CD4-positive, alpha-beta T cell treated with Interleukin-17A for 4 hours (primary cell): ENCODE measurements at regions not wholly inside any gene's neighbourhood (a gene's known extent, or its start where the extent isn't known, plus 50 kb on each side); places are given as distances from the start of the nearest gene placed in this dataset.
"Not testable (repeated sequence)": the region's sequence is repeated elsewhere in the genome, so short reads cannot be mapped to it uniquely, and the experiment has no call there.

ENCODE experiments used
- DNase-seq: peaks from one replicate; pipeline ENCODE4 v3.0.0-alpha.2; 2020; ENCODE audit warnings: mixed read lengths

DNA sequence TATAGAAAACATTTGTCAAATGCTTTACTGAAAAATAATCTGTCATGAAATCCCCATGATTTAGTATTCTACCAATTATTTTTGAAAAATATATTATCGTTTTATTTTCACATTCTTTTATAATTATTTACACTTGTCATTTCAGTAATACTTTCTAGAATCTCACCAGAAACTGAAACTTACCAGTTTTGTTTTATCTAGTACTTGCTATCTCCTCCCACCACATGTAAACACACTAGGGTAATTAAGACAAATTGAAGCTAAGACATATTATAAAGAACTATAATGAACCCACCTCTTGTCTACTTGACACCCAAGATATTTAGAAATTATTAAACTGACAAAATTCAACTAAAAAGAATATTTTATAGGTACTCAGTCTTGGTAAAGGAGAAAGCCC lies 51.5 kb upstream of the GRM3 start:
- no peak for DNase-seq

DNA sequence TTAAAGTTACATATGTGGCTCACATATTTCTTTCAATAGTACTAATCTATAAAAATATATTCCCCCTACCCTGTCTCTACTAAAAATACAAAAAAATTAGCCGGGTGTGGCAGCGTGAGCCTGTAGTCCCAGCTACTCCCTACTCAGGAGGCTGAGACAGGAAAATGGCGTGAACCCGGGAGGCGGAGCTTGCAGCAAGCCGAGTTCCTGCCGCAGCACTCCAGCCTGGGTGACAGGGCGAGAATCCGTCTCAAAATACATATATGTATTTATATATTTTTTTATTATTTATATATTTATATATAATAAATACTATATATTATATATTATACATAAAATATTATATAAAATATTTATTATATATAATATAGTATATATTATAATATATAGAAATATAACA lies 69.7 kb upstream of the GRM3 start:
- DNase-seq = no peak

DNA sequence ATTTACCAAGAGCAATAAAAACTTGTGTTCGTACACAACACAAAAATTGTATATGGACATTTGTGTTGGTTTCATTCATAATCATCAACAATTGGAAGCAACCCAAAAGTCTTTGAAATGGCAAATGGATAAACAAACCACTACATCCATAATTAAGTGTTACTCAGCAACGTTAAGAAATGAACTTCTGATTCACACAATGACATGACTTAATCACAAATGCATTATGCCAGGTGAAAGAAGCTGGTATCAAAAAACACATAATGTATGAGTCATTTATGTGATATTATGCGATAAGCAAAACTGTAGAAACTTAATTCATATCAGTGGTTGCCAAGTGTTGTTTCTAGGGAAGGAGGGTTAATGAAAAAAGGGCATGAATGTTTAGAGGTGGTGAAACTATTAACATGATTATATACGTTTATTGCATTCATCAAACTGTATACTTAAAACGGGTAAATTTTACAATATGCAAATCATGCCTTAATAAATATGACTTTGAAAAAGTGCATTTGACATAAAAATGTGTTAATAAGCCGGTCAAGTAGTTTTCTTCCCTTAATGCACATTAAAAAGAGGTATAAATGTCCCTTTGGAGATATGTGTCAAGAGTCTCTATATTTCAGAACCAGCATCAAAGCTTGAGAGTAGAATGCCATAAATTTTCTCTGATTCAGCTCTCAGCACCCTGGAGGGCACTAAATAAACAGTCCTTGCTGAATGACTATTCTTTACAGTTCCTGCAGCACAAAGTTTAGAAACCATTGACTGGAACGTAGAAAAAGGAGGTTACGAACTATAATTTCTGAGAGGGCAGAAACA lies 84.8 kb upstream of the GRM3 start:
- DNase-seq = no peak

DNA sequence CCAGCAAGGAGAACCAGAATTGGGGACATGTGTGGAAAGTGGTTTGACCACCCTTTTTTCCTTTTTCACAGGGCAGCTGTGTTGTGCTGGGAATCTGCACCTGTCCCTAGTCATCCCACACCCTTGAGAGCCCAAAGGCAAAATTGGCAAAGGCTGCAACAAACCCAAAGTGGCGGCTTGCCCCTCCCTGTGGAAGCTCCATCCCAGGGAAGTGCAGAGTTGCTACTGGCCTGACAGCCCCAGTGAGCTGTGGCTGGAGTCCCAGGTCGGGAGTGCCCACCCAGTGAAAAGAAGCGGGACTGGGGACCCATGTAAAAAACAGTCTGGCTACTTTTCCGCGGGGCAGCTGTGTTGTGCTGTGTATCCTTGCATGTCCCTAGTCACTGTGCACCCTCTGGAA lies 109.1 kb upstream of the GRM3 start:
- no peak for DNase-seq

- DNase-seq = no peak
Observed at GRCh38 chr7:86504229-86504628, 139.5 kb upstream of the GRM3 start.

DNA sequence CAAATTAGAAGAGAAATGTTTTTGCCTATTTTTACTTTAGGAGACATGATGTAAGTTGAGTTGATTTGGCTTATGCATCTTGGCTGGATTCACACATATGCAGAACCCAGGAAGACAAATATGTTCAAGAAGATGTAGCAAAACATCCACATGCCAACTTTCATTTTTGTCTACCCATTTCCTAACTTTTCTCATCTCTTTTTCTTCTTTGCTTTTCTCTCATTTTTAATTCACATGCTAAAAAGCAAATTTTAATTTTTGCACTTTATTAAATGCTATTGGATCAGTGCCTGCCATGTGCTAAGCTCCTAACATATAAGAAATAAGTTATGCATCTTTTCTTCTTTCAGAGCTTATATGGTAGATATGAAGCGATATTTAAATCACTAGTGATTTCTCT lies 143.7 kb upstream of the GRM3 start:
- DNase-seq = no peak

- DNase-seq = no peak
Observed at GRCh38 chr7:86485827-86486226, 157.9 kb upstream of the GRM3 start.

DNA sequence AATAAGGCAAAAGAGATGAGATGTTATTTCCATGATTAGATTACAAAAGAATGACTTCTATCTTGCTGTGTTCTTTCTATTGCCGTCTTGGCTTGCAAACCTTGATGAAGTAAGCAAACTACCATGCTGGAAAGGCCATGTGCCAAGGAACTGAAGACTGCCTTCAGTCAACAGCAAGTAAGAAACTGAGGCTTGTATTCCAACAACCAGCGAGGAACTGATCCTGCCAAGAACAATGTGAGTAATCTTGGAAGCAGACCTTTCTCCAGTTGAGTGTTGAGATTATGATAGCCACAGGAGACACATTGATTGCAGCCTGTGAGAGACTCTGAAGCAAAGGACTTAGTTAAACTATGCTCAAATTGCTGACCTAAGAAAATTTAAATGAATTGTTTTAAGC lies 164.6 kb upstream of the GRM3 start:
- no peak for DNase-seq

DNA sequence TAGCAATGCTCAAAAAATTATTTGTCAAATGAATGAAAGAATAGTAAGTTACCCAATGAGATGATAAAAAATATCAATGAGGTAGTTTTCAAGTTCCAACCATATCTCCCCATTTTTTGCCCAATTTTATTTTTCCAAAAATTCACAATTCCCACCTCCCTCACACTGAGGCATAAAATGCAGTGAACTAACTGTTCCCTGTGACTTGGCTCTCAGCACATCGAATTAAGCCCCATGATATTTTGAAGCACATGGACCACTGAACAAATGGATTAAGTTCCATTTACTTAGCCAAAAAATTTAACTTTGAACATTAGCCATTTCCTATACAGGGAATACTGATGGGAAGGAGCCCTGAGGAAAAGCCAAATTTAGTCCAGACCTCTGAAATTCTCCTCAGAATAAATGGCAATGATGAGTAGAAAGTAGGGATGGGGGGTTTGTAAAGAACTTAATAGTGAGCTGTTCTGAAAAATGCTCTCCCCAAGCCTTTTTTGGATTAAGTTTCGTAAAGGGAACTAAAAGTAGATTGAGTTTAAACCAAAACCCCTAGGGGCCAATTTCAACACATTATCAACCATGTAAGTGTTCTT lies 166.3 kb upstream of the GRM3 start:
- DNase-seq = no peak

DNA sequence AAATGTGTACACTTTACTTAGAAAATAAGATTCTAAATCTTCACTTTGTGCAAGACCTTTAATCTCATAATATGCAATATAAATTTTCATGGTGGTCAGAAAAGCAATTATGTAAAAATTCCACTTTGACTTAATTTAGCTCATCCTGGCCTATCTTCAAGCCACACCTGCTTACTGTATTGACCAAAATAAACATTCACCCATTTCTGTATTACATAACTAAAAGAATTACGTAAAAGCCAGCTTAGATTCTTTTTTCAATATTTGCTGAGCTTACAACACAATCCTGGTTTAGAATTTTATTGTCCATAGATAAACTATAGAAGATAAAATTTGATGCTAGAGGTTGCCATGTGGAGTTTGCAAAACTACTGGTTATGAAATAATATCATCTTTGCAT lies 172.9 kb upstream of the GRM3 start:
- no peak for DNase-seq

GRCh38 chr7:86469680-86470295 lies 173.9 kb upstream of the GRM3 start:
- peak; percentile 6 for DNase-seq

DNA sequence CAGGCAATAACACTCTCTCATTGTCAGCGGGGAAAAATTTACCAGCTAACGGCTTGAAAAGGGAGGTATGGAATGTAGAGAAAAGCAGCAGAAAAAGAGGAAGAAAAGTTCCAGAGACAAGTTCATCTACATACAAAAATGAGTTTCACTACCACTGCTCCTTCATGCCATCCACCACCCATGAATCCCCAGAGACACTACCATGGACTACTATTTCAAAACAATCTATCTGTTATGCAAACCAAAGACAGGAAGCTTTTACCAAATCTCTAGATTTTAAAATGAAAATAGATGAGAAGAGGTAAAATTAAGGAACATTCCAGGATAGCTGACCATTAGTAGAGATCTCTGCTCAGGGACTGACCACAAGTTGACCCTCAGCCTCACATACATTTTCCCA lies 189.0 kb upstream of the GRM3 start:
- DNase-seq = no peak

DNA sequence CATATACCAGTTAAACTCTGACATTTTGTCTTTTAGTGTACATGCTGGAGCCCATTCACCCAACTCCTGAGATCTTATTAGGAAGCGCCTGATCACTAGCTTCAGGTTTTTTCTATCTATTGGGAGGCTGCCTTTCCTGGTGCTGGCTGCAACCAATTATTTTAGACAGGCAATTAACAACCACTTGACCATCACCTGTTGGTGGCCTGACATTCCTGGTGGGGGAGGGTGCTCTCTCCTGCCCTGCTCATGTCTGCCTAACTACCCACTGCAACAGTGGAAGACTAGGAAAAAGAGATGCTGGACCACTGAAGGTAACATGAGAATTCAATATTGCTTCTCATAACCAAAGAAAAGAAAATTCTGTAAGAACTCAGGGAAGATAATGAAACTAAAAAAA lies 190.3 kb upstream of the GRM3 start:
- DNase-seq = no peak

DNA sequence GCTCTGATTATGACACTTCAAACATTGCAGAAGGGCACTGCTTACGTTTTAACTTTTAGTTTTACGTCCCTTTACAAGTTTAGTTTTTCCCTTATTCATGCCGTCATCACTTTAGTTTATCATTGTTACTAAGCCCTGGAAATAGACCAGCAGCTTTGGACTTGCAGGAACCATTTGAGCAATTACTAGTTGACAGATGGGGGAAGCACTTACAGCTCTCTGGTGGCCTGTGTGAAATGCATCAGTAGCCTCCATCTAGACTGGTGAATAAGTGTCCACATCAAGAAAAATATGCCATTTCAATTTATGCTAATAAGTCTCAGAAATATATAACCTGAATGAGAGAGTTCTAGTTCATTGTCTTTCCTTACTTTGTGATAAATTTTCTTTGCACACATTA lies 194.9 kb upstream of the GRM3 start:
- DNase-seq = no peak

DNA sequence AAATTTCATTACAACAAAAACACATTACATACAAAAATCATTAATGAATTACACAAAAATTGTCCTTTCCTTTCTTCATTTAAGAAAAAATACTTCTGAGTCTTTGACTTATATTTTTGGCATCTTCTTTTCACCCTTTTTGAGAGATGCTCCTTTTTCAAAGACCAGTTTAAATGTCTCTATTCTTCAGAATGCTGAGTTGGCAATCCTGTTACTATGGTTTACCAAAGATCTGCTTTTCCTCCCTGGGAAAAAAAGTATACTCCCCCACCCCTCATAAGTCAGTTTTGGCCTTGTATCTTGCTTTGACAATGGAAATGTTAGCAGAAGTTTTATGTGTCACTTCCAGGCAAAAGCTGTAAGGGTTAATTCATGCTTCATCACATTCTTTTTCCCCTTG lies 198.4 kb upstream of the GRM3 start:
- no peak for DNase-seq

DNA sequence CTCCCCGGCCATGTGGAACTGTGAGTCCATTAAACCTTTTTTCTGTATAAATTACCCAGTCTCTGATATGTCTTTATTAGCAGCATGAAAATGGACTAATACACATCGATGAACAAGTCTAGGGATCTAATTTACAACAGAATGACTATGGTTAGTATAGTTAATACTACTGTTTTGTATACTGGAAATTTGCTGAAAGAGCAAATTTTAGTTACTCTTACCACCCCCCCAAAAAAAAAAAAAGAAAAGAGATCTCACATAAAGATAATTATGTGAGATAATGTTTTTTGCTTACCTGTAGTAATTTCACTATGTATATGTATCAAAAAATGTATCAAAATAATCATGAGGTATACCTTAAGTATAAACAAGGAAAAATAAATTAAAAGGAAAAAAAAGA lies 199.5 kb upstream of the GRM3 start:
- no peak for DNase-seq

DNA sequence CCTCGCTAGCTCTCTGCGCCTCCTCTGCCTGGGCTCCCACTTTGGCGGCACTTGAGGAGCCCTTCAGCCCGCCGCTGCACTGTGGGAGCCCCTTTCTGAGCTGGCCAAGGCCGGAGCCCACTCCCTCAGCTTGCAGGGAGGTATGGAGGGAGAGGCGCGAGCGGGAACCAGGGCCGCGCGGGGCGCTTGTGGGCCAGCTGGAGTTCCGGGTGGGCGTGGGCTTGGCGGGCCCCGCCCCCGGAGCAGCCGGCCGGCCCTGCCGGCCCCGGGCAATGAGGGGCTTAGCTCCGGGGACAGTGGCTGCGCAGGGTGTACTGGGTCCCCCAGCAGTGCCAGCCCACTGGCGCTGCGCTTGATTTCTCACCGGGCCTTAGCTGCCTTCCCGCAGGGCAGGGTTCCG lies 203.3 kb upstream of the GRM3 start:
- DNase-seq = not testable (repeated sequence)

DNA sequence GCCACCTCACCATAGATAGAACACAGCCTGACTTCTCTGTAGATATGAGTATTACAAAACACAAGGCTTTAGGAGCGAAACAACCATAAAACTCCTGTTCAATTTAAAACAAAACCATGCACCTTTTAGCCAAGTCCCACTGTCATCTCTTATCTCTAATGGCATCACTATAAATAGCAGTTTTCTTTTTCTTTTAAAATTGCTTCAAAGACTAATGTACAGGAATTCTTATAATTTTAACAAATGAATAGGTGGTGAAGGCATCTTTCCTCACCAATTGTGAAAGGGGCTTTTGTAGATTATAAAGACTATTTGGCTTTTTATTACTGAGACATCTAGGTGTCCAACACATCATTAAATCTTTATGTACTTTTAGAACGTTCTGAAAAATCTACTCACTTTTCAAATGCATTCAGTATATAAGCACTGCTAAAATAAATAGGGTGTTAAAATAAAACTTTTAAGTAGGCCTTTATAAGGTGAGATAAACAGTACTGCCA lies 205.7 kb upstream of the GRM3 start:
- no peak for DNase-seq

GRCh38 chr7:86431761-86432160 lies 211.9 kb upstream of the GRM3 start:
- DNase-seq = no peak

GRCh38 chr7:86411814-86412213 lies 231.9 kb upstream of the GRM3 start:
- no peak for DNase-seq

- DNase-seq = no peak
Observed at GRCh38 chr7:86407291-86407690, 236.4 kb upstream of the GRM3 start.

DNA sequence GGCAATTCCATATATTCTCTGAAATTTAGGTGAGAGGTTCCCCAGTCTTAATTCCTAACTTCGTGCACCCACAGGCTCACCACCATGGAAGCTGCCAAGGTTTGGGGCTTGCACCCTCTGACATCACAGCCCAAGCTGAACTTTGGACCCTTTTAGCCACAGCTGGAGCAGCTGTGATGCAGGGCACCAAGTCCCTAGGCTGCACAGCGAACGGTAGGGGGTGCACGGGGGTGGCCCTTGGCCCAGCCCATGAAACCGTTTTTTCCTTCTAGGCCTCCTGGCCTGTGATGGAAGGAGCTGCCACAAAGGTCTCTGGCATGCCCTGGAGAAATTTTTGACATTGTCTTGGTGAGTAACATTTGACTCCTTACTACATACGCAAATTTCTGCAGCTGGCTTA lies 251.9 kb upstream of the GRM3 start:
- DNase-seq = no peak

GRCh38 chr7:86375602-86376001 lies 268.1 kb upstream of the GRM3 start:
- not testable (repeated sequence) for DNase-seq

- DNase-seq = no peak
Observed at GRCh38 chr7:86372262-86372661, 271.4 kb upstream of the GRM3 start.
